ENCODE measurements at regions not wholly inside any gene's neighbourhood (a gene's known extent, or its start where the extent isn't known, plus 50 kb on each side); places are given as distances from the start of the nearest gene placed in this dataset.

GRCh38 chr9:38299856-38300255 lies 92.6 kb upstream of the ALDH1B1 start (continued):
- TF ChIP-seq RNF2 (IDR thresholded peaks at IDR 0.05; ENCODE audit: borderline replicate concordance, low read depth, low read length, missing control alignments, poor library complexity, severe bottlenecking), result no peak
- TF ChIP-seq EP300 (IDR thresholded peaks at IDR 0.05; ENCODE audit: borderline replicate concordance in 1 of 2, low read depth in 2 of 2, low read length in 2 of 2), result no peak

Measured in H1 (cell line).